ENCODE measurements at regions not wholly inside any gene's neighbourhood (a gene's known extent, or its start where the extent isn't known, plus 50 kb on each side); places are given as distances from the start of the nearest gene placed in this dataset.

DNA sequence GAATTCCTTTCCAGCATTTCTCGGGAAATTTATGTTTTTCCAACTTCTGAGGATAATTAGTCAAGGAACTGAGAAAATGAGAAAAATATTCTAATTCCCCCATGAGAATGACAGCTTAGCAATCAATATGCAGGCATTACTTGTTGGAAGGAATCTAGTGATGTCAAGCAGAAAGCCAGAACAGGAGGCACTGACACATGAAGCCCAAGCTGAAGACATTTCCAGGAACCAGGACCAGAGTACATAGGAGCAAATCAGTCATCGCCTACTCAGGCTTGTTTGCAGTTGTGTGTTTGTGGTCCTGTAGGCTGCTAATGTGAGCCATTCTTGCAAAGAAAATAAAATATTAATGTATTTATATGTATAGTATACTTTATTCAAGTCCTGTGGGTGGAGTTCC, 89.7 kb downstream of the SALL1 start:
- TF ChIP-seq CTCF (IDR thresholded peaks at IDR 0.05; ENCODE audit: low read depth, low read length) (no peak), EZH2phosphoT487 (IDR thresholded peaks at IDR 0.05; ENCODE audit: low read depth) (no peak)
